Stimulated activated naive CD4-positive, alpha-beta T cell treated with Interleukin-2 at 50 U/mL for 16 hours (primary cell): ENCODE measurements at regions not wholly inside any gene's neighbourhood (a gene's known extent, or its start where the extent isn't known, plus 50 kb on each side); places are given as distances from the start of the nearest gene placed in this dataset.
A peak's percentile ranks its signal among the peaks of the same experiment; 100 is the strongest.

Experiments used
- DNase-seq: peaks from one replicate; lab custom pipeline; 2025; lab: John Stamatoyannopoulos, UW

DNA sequence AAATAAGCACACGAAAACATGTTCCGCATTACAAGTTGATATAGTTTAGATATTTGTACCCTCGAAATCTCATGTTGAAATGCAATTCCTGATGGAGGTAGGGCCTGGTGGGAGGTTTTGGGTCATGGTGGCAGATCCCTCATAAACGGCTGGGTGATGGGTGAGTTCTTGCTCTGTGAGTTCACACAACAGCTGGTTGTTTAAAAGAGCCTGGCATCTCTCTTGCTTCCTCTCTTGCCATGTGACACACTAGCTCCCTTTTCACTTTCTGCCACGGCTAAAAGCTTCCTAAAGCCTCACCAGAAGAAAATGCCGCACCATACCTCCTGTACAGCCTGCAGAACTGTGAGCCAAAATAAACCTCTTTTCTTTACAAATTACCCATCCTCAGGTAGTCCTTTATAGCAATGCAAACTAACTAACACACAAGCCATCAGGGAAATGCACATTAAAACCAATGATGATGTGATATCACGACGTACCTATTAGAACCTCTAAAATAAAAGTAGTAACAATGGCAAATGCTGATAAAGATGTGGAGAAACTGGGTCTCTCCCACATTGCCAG is 188.5 kb downstream of the ANAPC1 start:
- no peak for DNase-seq

DNA sequence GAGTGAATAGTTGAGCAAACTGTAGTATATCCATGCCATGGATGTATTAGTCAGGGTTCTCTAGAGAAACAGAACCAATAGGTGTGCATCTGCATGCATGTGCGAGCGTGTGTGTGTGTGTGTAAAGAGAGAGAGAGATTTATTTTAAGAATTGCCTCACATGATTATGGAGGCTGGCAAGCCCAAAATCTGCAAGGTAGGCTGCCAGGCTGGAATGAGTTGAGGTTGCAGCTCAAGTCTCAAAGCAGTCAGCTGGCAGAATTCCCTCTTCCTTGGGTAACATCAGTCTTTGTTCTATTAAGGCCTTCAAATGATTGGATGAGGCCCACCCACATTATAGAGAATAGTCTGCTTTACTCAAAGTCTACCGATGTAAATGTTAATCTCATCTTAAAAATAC is 187.8 kb downstream of the ANAPC1 start:
- no peak for DNase-seq

DNA sequence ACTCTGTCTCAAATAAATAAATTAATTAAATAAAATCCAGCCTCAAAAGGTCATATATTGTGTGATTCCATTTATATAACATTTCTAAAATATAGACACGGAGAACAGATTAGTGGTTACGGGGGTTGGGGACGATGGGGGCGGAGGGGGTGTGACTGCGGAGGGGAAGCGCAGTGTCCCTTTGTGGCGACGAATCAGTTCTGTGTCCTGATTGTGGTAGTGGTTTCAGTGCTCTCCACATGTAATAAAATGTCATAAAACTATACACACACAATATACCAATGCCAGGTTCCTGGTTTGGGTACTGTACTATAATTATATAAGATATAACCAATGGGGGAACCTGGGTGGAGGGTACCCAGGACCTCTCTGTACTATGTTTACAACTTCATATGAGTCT is 186.4 kb downstream of the ANAPC1 start:
- no peak for DNase-seq

DNA sequence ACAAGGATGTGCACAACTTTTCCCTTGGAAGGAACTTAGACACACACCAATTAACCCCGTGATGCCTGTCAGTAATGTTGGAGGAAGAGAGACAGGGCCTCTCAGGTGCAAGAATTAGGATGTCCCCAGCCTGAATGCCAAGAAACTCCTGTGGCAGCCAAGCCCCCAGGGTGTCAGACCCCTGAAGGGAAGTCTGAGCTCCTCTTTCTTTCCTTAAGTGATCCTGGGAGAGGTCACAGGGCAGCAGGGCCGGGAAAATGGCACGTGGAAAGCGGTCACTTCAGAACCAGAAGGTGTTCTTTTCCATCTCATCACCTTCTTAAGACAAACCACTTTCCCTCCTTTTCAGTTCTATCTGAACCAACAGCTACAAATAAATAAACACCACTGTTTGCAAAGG is 185.9 kb downstream of the ANAPC1 start:
- no peak for DNase-seq

DNA sequence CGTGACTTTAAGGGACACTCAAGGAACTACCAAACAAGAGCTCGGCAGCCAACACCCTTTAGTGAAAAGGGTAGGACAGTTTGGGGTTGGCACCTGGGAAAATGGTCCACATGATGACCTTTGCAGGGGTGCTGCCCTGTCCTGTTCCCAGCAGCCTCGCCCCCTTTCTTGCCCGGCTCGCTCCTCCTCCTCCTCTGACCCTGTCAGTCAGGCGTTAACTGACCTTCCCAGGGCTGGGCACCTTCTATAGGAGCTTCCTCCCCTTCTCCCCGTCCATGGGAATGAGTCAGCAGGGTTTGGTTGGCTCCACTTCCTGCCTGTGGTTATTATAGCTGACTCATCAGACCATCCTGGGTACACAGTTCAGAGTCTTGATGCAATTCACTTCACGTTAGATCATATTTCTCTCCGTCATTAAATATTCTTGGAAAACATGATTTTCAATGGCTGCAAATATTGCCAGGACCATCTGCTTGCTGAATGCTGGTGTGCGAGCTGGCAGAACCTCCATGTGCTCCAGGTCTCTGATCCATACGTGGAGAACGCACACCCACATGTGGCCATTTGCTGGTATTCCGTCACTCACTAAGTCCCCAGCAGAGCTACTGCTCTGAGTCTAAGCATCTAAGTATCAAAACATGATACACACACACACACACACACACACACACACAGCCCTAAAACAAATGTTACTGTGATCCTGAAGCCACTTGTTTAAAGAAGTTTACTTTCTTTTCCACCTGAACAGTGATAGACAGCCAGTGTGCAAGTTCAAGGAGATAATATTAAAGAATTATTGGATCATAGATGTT is 185.0 kb downstream of the ANAPC1 start:
- DNase-seq = peak; percentile 58

DNA sequence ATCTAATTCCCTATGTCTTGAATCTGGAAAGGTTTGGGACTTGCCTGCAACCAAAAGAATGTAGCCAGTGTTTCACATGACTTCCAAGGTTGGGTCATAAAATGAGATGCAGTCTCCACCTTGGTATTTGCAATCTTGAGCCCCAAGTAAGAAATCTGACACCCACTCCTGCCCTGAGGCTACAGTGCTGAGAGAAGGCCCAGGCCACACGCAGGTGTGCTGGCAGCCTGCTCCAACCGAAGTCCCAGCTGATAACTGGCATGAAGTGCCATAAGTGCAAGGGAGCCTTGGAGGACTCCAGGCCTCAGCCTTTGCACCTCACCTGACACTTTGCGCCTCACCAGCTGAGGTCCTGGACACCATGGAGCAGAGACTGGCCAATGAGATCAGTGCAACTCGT is 182.7 kb downstream of the ANAPC1 start:
- DNase-seq = no peak

DNA sequence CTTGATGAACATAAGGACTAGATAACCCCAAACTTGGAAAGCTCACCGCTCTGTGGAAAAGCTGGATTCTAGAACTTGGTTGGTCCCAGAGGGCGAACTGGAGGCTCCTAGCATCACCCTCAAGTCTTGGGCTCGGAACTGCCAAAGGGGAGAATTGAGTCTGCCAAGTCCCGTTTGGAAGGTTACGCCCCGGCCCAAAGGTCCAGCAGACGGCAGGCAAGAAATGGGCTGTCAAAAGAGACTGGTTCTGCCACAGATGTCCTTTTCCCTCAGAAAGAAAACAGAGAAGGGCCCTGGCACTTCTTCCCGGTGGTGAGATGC is 182.2 kb downstream of the ANAPC1 start:
- no peak for DNase-seq

DNA sequence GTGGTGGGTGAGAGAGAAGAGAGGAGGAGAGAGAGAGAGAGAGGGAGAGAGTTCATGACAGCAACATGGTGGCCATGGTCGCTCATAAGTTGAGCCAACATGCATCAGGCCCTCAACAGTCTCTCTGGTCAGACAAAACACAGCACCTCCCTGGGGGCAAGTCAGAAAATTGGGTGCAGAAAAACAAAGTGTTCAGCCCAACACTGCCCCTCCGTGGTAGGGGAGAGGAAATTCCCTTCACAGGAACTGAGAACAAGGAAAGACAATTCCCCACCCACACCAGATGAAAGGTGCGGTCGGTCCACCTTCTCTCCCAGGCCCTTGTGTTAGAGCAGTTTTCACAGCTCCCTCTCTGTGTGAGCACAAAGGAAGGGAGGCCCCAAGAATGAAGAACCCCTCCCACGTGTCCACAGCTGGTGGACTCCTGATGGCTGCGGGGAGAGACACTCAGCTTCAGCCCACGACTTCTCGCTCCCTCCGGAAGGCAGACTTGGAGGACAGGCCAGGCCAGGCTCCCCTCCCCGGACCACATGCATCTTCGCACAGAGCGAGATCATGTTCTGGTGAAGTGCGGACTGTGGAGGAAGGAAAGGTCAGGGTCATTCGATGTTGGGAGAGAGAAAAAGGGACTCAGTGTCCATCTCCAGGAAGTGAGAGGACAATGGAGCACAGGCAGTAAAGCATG is 181.7 kb downstream of the ANAPC1 start:
- peak; percentile 48 for DNase-seq

DNA sequence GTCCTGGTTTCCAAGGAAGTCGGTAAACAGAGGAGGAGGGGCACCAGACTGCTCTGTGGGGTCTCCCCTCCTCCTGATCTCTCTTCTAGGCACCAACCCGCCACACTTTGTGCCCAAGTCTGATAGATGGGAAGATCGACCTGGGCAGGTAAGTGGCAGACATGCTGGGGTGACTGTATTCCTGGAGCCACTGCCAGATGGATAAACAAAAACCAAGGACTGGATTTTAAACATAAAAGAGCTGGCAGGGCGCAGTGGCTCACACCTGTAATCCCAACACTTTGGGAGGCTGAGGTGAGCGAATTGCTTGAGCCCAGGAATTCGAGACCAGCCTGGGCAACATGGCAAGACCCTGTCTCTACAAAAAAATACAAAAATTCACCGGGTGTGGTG is 181.2 kb downstream of the ANAPC1 start:
- DNase-seq = no peak

DNA sequence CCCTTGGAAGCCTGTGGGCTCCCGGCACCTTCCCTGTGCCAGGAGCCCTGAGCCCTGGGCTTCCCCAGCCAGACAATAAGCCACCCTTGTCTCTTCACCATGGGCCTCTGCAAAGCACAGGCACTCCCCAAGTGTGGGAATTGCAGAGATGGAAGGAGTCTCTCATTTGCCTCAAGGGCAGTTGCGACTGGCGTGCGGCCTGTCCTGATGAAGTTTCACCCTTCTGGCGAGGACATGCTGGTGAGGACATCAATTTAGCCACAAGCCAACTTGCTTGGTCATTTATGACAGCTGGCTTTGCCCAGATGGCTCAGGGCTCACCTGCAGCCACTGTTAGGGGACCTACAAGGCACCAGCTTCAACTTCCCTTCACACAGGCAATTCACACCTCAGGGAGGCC is 180.2 kb downstream of the ANAPC1 start:
- DNase-seq = no peak

DNA sequence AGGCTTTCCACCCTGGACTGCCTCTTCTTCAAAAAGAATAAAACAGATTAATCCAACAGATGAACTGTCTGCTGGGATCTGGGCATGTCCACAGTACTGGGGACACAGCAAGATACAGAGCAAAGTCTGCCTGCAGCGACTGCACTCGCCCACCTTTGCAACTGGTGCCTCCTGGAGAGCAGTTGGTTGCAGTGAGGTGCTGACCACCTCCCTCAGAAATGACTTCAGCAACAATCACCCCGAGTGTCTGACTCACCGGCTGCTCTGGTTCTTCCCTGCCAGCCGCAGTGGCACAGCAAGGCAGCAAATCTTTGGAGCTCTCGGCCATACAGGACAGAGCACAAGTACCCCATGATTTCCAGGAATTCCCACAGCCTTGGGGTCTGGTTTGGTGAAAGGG is 179.7 kb downstream of the ANAPC1 start:
- DNase-seq = no peak

DNA sequence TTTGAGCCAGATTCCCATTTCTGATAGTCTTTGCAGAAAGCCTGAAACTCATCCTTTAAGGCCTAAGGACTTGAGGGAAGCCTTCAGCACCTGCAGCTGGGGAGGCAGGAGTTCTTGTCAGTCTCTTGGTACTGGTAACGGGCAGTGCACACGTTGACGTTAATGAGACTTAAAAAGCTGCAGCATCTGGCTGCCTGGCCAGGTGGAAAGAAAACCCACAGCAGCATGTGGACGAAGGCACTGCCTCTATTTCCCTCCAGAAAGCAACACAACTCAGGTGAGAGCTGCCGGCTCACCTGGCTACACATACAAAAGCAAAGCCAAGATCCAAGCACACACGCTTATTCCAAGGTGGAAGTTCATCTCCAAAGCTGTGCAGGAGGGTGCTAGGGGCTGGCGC is 178.8 kb downstream of the ANAPC1 start:
- DNase-seq = no peak

DNA sequence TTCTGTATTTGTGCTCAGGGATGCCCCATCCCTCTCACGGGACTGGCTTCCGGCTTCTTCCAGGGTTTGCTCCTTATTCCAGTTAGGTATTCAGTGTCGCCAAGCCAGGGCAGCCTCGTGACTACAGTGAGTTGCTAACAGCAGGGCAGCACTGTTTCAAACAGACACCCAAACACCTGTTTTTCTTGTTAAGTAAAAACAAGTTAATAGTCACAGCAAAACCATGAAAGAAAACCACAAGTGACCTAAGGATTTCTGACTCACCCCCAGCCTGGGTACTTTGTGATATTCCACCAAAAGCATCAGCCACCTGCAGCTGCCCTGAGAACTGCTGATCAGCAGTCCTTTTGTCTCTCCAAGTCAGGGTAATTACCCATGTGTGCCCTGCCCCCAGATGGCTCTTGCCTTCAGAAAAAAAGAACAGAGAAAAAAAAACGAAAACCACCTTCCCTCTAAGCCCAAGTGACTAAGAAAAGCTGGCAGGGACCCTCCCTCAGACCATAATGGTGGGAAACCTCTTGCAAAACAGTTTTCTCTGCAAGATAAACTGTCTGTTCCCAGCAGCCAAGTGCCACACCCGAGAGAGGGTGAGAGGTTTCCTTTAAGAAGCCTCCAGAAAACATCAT is 178.2 kb downstream of the ANAPC1 start:
- DNase-seq = peak; percentile 54

DNA sequence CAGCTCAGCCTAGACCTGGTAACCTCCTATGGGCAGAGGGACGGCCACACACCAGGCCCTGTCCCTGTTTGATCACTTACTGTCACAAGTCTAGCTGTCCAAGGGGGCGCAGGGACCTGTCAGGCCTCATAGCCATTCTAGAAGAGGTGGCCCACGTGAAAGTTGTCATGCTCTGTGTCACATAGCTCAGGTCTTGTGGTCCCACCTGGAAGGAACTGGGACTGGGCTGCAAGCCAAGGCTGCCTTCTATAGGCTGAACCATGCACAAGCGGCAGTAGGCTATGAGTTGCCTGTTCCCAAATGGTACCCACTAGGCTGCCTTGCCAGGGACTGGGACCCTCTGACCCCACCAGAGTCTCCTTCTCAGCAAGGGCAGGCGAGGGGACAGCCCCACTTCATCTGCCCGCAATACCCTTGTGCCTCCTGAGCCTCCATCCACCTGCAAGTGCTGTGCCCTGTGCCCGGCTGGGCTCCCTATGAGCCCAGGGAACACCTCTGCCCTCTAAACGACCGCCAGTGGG is 177.5 kb downstream of the ANAPC1 start:
- DNase-seq = no peak

DNA sequence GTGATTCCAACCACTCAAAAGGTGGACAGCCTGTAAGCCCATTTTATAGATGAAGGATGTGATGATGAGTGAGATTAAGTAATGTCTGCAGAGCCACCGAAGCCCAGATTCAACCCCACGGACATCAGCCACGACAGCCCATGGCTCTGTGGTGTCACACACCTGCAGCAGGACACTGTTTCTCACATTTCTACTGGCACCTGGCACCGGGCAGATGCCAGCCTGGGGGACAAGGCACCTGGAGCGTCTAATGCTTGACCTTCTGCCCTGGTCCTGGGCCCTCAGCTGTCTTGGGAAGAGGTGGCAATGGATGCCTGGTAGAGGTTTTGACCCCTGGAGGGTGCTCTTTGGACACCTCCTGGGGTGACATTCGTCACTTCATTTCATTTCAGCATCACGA is 176.3 kb downstream of the ANAPC1 start:
- no peak for DNase-seq

DNA sequence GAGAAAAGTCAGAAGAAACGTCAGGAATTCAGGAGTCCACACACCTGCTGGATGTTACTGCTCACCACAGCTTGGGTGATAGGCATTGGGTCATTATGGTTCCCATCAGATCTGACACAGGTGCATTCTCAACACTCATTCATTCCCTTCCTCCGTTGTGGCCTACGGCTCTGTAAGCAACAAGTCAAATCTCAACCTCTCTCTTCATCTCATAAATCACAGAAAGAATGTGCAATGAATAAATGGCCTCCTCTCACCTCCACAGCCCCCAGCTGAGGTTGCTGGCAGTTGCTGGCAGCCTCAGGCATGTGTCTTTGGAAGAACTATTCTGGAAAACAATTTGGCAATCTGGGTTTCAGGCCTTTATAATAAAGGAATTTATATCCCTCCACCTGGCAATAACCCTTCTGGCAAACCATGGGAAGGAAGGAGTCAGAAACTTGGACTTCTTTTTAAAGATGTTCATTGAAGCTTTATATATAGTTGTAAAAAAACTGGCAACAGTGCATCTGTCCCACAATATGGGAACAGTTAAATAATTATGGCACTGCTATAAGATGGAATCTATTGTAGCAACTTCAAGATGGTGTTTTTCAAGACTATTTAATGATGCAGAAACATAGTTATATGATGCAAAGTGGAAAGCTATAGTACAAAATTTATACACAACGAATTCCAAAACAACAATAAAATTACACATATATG is 175.4 kb downstream of the ANAPC1 start:
- DNase-seq = no peak

DNA sequence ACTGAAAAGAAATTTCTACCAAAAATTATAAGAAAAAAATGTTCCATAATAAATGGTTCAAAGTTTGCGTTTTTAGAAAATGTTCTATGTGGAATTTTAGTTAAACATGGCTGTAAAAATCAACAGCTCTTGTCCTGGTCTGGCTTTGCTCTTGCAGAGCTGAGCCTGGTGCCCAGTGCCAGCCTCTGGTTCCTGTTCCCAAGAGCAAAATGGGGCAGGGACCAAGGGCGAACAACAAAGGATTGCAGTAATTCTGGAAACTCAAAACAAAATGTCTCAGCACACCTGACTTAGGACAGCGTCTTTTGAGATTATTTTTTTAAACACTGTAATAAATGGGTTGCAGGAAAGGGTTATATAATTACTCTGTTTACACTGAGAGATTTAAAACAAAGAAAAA is 174.7 kb downstream of the ANAPC1 start:
- DNase-seq = no peak

DNA sequence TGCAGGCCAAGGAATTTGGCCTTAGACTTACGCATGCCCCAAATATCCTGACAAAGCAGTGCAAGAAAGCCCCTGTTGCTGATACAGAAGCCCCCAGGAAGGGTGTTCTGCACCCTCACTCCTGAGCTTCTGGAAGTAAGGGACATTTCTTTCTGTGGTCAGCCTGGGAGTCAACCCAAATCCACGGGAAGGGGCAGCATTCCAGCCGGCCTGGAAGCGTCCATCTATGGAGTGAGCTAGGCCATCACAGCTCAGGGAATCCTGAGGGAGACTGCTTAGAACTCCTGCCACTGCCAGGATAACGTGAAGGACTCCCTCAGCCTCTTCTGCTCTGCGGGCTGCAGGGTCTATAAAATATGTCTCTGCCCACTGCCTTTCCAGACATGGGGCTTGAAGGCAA is 173.9 kb downstream of the ANAPC1 start:
- no peak for DNase-seq

DNA sequence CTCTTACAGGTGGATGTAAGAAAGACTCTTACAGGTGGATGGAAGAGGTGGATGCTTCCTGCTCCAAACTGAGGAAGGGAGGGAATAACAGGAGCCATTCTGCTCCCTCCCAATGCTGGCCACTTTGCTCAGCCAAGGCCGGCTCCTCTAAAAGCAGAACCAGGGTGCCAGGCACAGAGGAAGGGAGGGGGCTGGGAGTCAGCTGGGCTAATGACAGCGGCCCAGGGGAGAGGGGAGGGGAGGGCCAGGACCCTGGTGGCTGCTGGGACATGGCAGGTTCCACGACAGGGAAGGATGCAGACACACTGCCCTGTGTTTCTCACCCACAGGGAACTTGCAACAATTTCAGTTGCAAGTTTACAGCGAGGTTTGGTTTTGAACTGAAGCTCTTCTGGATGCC is 173.4 kb downstream of the ANAPC1 start:
- no peak for DNase-seq

DNA sequence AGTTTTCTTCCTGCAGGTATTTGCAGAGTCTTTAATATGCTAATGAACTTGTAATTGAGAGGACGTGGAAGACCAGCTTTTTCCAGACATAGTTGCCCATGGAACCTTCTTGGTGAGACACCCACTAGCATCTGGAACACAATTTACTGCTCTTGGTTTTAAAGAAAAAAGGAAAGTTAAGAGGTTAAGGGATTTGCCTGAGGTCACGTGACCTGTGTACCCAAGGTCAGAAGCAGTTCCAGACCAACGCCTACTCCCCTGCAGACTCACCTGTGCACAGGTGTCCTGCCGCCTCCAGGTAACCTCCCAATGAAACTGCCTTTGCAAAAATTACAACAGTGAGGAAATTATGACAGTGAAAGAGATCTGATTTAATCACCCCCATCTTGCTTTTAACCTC is 172.7 kb downstream of the ANAPC1 start:
- DNase-seq = no peak

DNA sequence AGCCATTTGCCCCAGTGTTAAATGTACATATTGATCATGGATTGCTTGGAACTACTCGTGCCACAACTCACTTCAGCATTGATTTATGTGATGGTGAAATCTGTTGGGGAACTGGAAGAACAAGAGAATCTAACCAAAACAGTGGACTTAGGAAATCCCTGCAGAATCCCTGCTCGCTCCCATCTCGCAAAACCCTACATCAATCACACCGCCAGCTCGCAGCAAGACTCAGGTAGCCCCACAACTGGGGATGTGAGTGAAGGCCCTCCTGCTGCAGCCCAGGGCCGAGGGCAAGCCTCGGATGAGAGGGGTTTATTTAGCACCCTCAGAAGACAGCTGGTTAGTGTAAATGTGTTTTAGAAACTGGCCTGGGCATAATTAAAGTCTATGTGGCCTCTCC is 171.6 kb downstream of the ANAPC1 start:
- DNase-seq = no peak

DNA sequence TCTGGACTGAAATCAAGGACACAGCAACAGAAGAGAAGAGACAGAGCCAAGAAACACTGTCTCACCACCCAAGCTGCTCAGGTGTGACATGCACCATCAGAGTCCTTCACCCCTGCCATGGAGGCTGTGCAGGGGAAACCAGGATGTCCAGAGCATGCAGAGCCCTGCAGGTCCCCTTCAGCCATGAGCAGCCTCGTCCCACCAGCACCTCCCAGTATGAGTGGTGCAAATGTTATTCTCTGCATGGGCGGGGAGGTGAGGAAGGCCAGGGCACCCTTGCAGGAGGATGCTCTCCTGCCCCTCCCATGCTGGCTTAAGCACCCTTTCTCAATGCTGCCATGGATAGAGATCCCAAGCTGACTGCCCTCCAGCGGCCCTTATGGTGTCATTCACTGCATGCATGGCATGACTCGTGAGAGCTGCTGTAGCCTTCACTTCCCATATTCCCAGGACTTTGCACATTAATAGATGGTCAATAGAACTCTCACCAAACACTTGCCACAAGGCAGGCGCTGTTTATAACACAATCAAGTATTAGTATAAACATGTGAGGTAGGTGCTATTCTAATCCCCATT is 171.0 kb downstream of the ANAPC1 start:
- DNase-seq = no peak
